GM21381 (cell line): ENCODE measurements at regions not wholly inside any gene's neighbourhood (a gene's known extent, or its start where the extent isn't known, plus 50 kb on each side); places are given as distances from the start of the nearest gene placed in this dataset.
"Not testable (repeated sequence)": the region's sequence is repeated elsewhere in the genome, so short reads cannot be mapped to it uniquely, and the experiment has no call there.

ENCODE experiments used
- ATAC-seq: cut with Tn5 transposase; IDR thresholded peaks from one replicate; pipeline ENCODE4 v1.9.1; 2021; ENCODE audit warnings: mild to moderate bottlenecking, moderate library complexity; ENCODE audit not compliant: unreplicated experiment

- no peak for ATAC-seq
Measured at GRCh38 chr2:180927030-180927686, 53.2 kb upstream of the UBE2E3 start.

- no peak for ATAC-seq
Measured at GRCh38 chr2:180925700-180926099, 54.7 kb upstream of the UBE2E3 start.

- no peak for ATAC-seq
Measured at GRCh38 chr2:180924063-180924462, 56.3 kb upstream of the UBE2E3 start.

GRCh38 chr2:180910831-180911665 lies 69.4 kb upstream of the UBE2E3 start:
- ATAC-seq: no peak

DNA sequence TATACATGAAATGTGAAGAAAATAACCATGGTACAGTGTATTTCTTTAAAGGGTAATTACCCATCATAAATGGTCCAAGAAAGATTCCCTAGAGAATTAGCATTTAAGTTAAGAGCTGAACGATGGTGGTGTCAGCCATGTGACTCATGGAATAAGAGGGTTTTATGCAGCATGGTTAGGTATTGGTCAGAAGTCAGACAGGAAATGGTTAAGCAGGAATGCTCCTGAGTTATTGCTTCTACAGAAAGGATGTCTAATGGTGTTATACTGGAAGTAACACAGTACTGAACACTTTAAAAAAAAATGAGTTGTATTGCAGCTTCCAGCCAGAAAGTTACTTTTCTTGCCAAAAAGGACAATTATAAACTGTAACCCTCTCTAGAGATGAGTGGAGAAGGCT lies 72.7 kb upstream of the UBE2E3 start:
- ATAC-seq: no peak

DNA sequence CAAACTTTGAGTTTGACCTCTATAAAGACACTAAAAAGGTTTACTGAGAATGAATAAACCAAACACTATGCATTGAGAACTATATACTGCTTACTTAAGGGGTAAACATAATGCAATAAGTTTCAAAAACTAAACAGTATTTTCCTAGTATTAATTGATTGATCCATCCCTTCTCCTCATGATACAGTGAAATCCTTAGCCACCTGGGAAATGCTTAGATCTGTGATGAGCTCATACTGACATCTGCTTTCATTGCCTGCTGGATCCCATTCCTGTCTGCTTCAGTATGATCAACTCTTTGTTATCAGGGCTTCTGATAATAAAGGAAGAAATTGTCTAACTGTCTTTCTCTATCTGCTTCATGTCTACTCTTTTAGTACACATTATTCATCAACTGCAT lies 74.9 kb upstream of the UBE2E3 start:
- no peak for ATAC-seq

DNA sequence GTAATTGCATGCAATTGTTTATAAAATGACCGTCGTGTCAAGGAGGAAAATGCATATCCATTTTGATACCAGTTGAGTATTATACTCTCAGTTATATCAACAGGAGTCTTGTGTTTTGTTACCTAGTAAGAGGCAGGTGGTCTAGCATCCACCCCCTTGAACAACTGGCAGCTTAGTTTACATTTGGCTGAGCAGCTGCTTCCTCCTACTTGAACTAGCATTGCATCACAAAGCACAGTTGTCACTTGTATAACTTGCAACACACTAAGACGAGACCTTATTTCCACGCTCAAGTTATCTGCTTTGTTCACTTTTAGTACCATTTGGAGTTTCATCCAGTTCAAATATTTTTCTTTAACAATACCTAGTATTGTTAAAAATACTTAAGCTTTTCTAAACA lies 75.4 kb upstream of the UBE2E3 start:
- ATAC-seq: no peak

DNA sequence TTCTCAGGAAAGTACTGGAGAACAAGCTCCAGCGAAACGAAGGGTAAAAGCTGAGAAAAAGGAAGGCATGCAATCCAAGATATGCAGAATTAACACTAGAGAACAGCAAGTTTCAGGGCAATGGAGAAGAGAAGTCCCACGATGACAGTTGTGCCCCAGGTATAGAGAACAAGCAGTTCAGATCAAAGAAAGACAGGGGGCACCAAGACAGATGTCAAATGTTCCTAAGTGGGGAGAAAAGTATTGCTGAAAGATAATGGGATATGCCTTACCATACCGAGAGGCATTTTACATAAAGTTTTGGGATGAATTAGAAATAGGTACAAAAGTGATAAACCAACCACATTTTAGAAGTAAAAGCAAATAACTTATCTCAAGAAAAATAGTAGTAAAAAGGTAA lies 79.1 kb upstream of the UBE2E3 start:
- no peak for ATAC-seq

GRCh38 chr2:180893752-180894151 lies 86.7 kb upstream of the UBE2E3 start:
- no peak for ATAC-seq

GRCh38 chr2:180892091-180892490 lies 88.3 kb upstream of the UBE2E3 start:
- no peak for ATAC-seq

DNA sequence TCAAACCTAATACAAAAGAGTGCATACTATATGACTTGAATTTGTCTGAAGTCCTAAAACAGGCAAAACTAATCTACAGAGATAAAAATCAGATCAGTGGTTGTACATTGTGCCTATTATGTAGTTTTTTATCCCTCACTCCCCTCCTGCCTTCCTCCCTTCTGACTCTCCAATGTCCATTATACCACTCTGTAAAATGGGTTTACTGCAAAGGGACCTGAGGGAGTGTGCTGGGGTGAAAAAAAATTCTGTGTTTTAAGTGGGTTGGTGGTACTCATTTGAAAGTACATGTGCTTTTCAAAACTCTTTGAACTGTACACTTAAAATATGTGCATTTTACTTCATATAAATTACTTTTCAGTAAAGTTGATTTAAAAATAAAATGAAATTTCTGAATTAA lies 89.0 kb upstream of the UBE2E3 start:
- ATAC-seq: no peak

GRCh38 chr2:180890781-180891180 lies 89.6 kb upstream of the UBE2E3 start:
- ATAC-seq: no peak

- ATAC-seq: no peak
Measured at GRCh38 chr2:180882959-180883358, 97.4 kb upstream of the UBE2E3 start.

DNA sequence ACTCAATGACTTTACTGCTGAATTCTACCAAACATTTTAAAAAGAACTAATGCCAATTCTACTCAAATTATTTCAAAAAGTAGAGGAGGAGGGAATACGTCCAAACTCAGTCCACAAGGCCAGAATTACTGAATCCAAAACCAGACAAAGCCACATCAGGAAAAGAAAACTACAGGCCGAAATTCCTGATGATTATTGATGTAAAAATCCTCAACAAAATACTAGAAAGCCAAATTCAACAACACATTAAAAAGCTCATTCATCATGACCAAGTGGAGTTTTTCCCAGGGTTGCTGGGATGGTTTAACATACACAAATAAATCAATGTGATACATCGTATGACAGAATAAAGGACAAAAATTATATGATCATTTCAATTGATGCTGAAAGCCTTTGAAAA lies 103.9 kb upstream of the UBE2E3 start:
- ATAC-seq: no peak

GRCh38 chr2:180873219-180873618 lies 107.2 kb upstream of the UBE2E3 start:
- ATAC-seq: no peak

- ATAC-seq: not testable (repeated sequence)
Measured at GRCh38 chr2:180872781-180873180, 107.6 kb upstream of the UBE2E3 start.

GRCh38 chr2:180872255-180872654 lies 108.2 kb upstream of the UBE2E3 start:
- ATAC-seq: no peak

GRCh38 chr2:180871649-180872048 lies 108.8 kb upstream of the UBE2E3 start:
- no peak for ATAC-seq

- no peak for ATAC-seq
Measured at GRCh38 chr2:180849851-180850250, 130.6 kb upstream of the UBE2E3 start.

GRCh38 chr2:180848393-180848792 lies 132.0 kb upstream of the UBE2E3 start:
- ATAC-seq: no peak

DNA sequence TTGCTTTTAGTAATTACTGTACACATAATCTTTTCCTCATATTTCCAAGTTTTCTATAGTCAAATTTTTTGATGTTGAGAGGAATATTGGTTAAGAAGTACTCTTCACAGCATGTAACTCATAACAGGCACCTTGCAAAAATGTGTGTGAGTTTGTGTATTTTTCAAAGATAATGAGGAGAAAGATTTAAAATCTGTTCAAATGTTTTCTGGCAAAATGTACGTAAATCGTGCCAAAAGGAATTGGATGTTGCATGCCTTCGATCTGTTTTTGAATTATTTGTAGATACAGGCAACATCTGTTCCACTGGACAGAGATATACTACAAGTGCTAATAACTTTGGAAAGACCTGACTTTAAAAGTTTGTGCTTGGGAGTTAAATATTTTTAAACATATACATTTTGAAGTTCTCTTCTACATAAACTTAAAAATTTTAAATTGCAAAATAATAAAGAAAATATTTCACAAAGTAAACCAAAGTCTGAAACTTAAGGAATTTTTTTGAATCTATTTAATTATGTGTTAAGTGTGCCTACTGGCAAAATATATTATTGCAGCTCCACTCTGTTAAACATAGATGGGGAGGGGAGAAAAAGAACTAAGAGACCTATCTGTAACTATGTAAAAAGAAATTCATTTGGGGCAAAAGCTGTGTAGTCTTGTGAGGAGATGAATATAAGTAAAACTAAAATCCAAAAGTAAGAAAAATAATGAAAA lies 133.5 kb upstream of the UBE2E3 start:
- ATAC-seq: no peak

- no peak for ATAC-seq
Measured at GRCh38 chr2:180842461-180842860, 137.9 kb upstream of the UBE2E3 start.
